Sciatic nerve (tissue), 2 donors: ENCODE measurements at regions not wholly inside any gene's neighbourhood (a gene's known extent, or its start where the extent isn't known, plus 50 kb on each side); places are given as distances from the start of the nearest gene placed in this dataset.

Experiments
- ATAC-seq: fragments of 200-7000 bp; cut with Tn5 transposase; one replicate; pipeline ENCODE4 v1.9.1; 2020; ENCODE audit warnings: mild to moderate bottlenecking, moderate library complexity
- DNase-seq: peaks from one replicate; pipeline ENCODE4 v3.0.0-alpha.2; 2020; ENCODE audit warnings: low spot score
- intact Hi-C: fragments of 100-400 bp; cut with DNase I; formaldehyde crosslinking; loops from one replicate; pipeline ENCODE4 v1.14.2; 2022
- donor health status: DM: no; HTN: no; CAD: no.
- donor health status: DM: no; HTN: no; CAD: no.

DNA sequence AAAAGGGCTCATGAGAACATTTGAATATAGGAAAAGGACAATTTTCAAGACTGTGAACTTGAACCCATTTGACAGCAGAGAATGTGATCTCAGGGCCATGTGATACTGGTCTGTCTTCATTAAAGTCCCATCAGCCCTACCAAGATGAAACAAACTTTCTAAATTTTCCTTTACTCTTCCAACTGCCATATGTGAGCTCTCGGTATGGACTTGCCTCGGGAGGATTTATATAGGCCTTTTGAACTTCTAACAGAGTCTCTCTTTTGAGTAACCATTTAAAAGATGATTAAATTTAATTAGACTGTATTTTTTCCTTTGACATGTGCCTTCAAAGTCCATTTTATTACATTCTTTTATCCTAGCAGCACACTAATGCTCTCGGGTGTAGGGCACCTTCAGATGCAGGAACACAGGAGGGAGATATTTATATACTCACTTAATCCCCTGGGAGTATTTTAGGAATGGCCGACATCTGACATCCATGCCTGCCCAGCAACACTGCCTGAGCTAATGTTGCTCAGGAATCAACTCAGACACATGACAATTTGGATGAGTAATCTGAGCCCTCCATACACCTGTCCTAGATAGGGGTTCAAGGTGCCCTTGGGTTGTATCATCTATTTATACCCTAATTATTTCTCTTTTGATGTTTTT, 155.0 kb downstream of the SLC7A11 start:
- no peak for ATAC-seq
- no peak for DNase-seq
- intact Hi-C loops, result no loop called here

DNA sequence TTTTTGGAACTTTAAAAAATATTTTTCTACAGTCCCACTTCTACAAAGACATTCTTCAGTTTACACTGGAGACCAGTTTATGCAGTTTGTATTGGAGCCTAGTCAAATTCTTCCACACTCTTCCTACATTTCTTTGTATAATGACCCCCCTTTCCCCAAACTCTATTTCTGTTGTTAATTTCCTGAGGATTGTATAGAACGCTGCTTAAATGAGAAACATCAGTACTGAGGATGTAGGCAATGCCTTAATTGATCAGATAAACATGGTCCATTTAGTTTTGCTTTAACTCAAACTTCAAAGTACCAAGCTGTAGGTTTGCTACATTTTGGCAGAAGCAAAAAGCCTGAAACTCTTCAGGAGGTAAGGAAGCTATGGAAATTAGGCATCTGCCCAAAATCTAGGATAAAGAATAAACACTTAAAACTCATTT, 155.5 kb downstream of the SLC7A11 start:
- no peak for DNase-seq
- intact Hi-C loops, result no loop called here
- ATAC-seq, result no peak

DNA sequence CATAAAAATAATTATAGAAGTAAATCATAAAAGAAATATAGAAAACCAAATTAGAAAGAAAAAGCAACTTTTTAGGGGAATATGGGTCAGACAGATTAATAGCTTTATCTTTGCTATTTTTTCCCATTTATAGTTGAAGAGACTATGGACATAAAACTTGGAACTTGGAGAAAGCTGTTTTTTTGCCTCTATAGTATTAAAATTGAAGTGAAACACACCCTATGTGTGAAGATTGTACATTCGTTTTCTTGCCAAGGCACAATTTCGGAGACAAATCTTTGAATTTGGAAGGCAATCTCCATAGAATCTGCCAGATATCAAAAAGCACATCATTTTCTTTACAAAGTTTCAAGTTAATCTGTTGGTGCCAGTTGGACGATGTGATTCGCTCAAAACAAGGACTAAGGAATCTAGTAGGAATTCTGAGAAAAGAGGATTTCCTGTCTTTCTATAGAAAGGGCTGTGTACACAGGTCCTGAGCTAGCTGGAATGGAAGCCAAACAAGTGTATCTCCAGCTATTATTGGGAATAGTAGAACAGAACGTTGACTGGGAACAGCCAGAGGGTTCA, 156.3 kb downstream of the SLC7A11 start:
- intact Hi-C loops, result no loop called here
- DNase-seq (no peak), ATAC-seq (no peak)

DNA sequence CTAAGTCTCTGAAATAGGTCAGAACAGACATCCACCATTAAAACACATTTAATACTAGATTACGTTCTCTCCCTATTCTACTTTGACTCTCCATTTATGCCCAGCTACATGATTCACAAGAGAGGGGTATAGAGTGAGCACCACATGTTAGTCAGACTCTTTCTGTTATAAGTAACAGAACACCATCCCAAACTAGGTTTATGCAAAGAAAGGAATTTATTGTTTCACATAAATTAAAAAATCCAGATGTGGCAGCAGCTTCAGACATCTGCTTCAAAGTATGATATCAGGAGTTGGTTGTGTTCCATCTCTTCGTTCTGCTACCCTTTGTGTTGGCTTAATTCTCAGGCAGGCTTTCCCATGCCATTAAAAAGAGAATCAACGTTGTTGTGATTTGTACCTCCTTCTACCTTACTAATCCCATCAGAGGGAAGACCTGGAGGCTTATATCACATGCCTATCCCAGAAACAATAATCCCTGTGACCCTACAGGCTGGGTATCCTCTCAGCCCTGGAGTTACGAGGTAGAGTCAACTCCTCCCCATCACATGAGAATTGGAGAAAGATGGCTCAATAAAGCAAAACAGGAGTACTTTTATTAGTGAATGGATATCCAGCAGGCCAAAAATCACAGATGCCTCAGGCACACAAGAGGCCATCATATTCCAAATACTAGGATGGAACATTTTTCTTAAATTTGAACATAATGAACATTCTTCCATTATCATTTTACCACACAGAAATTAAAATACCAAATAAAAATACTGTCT, 163.2 kb downstream of the SLC7A11 start:
- intact Hi-C loops, result no loop called here
- no peak for ATAC-seq
- DNase-seq, result no peak

DNA sequence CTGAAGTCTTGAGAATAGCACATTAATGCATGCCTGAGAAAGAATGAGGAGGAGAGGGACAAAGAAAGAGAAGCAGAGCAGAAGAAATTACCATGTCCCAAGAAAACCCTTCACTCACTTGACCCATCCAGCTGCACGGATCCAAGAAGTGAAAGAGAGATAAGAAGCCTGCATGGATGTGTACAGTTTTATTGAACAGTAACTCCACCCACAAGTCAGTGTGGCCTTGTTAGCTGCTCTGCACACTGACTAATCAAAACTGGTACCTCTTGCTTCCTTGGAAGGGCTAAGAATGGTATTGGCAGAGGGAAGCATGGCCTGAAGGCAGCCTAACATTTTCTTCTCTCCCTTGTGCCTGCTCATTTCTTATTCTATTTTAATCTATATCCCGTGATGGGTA, 163.9 kb downstream of the SLC7A11 start:
- no peak for DNase-seq
- ATAC-seq, result no peak
- intact Hi-C loops, result no loop called here

DNA sequence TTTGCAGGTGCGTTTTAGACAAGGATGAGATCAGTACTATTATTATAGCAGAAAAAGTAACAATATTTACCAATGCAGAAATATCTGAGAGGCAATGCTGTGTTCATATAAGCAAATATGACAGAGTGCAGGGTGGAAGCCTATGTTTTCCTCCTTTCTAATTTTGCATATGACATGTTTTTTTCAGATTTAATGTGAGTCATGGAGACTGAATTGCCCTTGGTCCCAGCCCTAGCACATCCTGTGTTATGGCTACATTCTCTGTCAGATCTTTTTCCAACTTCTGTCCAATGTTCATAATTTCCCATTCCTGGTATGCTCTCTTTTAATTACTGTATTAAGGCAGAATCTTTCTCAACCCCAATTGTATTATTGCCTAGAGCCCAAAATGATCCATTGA, 165.6 kb downstream of the SLC7A11 start:
- ATAC-seq (no peak), DNase-seq (no peak)
- intact Hi-C loops, result no loop called here

DNA sequence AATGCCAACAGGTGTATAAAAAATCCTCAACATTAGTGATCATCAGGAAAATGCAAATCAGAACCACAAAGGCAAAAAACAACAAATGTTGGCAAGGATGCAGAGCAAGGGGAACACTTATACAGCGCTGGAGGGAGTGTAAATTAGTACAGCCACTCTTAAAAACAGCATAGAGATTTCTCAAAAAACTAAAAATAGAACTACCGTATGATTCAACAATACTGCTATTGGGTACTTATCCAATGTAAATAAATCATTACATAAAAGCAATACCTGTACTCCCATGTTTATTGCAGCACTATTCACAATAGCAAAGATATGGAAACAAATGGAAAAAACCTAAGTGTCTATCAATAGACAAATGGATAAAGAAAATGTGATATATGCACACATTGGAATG, 171.3 kb downstream of the SLC7A11 start:
- intact Hi-C loops, result no loop called here
- no peak for DNase-seq
- ATAC-seq, result no peak

DNA sequence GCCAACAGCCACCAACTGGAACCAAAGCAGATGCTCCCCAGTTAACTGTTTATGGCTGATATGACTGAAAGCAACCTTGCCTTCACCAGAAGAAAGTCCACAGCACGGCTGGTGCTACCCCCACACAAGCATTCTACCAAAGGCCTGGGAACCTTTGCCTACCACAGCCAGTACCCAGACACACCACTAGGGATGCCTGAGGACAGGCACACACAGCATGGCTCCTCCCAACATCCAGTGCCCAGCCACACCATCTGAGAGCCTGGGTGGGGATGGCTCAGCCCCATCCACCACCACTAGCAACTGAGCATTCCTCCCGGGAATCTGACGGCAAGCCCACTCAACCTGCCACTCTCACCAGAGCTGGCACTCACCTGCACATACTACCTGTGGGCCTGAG, 178.6 kb downstream of the SLC7A11 start:
- no peak for DNase-seq
- no peak for ATAC-seq
- intact Hi-C loops, result no loop called here

DNA sequence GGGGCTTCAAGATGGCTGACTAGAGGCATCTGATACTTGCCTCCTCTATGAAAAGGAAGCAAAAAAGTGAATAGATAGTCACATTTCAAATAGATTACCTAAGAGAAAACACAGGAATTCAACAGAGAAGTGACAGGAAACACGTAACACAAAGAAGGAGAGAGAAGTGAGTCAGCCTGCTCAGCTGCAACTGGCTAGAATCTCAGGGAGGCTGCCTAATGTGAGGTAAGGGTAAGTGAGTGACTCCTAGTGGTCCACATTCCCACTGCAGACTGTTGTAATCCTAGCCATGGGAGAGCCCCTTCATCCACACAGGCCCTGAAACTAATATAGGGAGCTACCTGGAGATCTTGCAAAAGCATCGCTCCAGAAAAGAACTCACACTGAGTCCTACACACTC, 179.2 kb downstream of the SLC7A11 start:
- DNase-seq (no peak), ATAC-seq (no peak)
- intact Hi-C loops, result no loop called here

DNA sequence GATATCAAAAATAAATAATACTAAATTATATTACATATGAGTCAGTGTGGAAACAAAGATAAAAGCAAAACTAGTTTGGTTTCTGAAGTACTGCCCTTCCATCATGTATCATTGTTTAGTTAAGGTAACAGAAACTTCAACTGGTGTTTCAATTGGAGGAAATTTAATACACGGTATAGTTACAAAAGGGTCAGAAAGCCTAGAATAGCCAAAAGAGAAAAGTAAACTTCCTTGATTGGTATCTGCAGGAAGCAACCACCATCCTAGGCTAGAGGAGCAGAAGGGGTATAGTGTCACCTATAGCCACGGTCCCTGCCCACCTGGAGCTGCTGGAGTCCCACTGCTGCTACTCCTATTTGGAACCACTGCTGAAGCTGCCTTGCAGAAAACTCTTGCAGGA, 185.6 kb downstream of the SLC7A11 start:
- DNase-seq, result no peak
- ATAC-seq, result no peak
- intact Hi-C loops, result no loop called here

DNA sequence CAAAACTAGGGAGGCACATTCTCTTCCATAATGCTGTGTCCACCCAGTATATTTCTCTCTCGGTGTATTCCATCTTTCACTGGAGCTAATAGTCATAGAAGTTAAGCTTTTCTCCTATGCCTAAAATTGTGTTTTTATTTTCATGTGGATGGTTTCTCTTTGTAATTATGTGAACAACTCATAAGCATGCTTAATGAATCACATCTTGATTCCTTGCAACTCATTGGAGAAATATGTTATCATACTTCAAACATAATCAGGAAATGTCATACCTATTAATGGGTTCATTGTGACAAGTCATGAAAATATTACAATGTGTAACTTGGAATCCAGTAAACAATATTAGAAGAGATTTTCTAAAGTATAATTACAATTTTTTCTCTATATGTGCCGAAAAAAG, 186.3 kb downstream of the SLC7A11 start:
- DNase-seq, result no peak
- no peak for ATAC-seq
- intact Hi-C loops, result no loop called here

DNA sequence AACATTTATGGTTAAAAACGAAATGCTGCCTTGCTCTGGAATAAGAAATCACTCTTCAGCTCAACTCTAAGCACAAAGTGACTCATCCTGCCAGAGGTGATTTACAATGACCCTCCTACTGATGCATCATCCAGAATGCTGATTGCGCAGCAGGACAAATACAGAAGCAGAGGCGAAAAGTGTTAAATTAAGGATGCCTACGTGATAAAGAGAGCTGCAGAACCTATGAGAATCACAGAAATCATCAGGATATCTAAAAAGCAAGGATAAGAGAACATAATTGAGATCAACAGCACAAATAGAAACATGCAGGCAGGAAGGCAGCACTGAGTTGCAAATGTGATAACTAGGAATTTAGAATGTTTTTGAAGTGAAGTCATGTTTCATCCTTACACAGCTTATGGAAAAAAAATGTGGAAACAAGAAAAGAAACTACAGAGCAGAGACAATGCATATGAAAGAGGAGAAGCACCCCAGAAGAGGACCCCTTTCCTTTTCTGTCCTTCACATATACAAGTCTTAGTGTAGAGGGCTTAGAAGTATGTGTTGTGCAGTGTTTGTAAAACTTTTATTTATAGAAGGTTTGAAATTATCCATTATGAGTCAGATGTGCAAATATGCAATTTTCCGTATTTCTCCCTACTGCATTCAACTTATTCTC, 188.4 kb downstream of the SLC7A11 start:
- intact Hi-C loops, result no loop called here
- DNase-seq (no peak), ATAC-seq (peak; percentile 45)

DNA sequence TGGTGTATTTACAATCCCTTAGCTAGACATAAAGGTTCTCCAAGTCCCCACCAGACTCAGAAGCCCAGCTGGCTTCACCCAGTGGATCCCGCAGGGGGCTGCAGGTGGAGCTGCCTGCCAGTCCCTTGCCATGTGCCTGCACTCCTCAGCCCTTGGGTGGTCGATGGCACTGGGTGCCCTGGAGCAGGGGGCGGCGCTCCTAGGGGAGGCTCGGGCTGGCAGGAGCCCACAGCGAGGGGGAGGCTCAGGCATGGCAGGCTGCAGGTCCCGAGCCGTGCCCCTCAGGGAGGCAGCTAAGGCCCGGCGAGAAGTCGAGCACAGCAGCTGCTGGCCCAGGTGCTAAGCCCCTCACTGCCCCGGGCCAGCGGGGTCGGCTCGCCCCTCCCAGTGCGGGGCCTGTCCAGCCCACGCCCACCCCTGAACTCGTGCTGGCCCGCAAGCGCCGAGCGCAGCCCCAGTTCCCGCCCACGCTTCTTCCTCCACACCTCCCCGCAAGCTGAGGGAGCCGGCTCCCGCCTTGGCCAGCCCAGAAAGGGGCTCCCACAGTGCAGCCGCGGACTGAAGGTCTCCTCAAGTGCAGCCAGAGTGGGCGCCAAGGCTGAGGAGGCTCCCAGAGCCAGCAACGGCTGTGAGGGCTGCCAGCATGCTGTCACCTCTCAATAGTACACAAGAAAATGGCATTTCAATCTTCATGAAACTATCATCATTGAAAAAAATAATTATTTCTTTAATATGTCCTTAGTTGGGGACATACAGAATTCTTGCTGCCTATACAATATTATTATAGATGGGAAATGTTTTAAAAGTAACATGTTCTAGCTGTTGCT, 189.1 kb downstream of the SLC7A11 start:
- DNase-seq (no peak), ATAC-seq (no peak)
- intact Hi-C loops, result no loop called here

DNA sequence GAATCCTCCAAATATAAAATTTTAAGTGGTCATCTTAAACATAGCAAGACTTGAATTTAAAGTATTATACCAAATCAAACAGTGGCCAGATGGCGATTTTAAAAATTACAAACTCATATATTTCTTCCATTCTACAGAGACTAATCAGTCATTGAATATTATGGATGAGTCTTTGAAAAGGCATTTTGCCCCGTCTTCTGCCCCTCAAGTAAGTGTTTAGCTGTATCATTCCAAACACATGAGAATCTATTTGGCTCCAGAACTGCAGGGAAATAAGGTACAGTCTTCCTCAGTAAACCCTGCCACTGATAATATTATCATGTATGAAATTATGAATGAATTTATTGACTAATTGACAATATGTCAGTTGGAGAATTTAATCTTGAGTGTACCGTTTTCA, 191.0 kb downstream of the SLC7A11 start:
- ATAC-seq (no peak), DNase-seq (no peak)
- intact Hi-C loops, result no loop called here

DNA sequence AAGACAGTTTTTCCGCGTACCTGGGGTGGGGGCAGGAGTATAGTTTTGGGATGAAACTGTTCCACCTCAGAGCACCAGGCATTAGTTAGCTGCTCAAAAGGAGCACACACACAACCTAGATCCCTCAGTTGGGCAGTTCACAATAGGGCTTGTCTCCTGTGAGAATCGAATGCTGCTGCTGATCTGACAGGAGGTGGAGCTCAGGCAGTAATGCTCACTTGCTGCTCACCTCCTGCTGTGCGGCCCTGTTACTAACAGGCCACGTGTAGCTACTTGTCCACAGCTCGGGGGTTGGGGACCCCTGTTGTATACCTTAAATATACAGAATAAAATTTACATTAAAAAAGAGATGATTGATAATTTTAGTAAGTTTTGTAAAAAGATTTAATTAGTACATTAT, 191.5 kb downstream of the SLC7A11 start:
- DNase-seq, result no peak
- no peak for ATAC-seq
- intact Hi-C loops, result no loop called here

DNA sequence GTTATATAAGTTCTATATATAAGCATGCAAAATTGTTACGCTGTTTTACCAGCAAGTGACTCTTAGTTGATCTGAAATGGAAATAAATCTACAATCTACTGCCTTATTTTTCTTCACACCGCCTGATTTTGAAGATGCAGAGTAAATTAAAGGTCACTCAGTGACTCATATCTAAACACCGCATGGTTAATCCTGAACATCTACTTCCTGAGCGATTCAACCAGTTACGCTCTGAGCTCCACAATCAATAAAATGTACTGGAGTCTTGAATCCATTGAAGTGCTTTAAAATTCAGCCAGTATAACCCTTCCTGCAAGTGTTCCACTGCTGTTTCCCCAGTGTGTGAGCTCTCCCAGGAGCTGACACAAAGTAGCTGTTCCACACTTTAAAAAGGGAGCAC, 192.8 kb downstream of the SLC7A11 start:
- intact Hi-C loops, result no loop called here
- no peak for DNase-seq
- ATAC-seq, result no peak

DNA sequence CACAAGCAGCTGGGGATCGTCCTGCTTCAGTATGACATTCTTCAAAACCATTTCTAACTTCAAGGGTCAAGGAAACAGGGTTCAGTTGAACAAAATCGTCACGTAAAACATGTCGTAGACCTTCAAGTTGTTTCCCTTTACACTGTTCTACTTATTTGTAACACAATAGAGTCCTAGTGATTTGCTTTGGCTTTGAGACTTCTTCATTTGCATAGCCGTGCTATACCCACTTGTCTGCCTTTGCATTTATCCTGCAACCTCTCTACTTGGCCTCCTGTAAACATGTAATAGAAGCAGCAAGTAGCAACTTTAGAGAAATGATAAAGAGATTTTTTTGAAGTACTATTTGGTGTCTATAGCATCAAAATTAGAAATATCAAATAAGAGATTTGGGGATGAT, 194.9 kb downstream of the SLC7A11 start:
- DNase-seq (no peak), ATAC-seq (no peak)
- intact Hi-C loops, result no loop called here

DNA sequence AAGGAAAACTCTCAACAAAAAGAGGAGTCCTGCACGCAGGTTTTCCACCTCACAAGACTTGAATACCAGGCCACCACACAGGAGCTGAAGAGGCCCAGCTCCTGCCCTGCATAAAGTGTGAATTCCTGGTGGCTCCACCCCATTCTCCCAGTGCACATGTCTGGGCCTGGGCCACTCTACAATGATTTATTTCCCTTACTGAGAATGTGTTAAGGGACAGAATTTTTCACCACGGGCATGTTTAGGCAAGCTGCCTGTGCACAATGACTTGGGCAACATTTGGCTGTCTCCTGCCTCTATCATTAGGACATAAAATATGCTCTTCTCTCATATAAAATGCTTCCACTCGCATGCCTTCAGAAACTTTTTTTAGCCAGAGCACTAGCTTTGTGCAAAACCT, 197.1 kb downstream of the SLC7A11 start:
- no peak for ATAC-seq
- DNase-seq, result no peak
- intact Hi-C loops, result no loop called here

DNA sequence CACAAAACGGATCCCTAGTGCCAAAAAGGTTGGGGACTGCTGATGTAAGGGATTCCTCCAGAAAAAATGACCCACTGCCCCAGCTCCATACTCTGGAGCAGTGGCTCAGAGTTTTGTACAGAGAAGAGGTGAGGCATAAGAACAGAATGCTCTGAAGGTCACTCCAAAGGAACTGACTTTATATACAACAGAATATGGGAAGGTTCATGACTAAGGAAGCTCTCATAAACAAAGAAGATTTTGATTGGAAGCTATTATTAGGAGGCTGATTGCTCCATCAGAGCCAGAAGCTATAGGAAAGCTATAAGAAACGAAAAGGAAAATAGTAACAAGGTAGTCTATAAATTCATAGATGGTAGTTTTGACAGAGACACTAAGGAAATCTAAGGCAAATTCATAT, 203.1 kb downstream of the SLC7A11 start:
- no peak for ATAC-seq
- intact Hi-C loops, result no loop called here
- no peak for DNase-seq
